AG08396 (cell line): ENCODE measurements at regions not wholly inside any gene's neighbourhood (a gene's known extent, or its start where the extent isn't known, plus 50 kb on each side); places are given as distances from the start of the nearest gene placed in this dataset.
"Not testable (repeated sequence)": the region's sequence is repeated elsewhere in the genome, so short reads cannot be mapped to it uniquely, and the experiment has no call there.

Source experiments
- DNase-seq: peaks from one replicate; pipeline ENCODE4 v3.0.0; 2012; ENCODE audit warnings: low spot score, mixed read lengths

GRCh38 chr6:169144356-169144755 is 109.3 kb downstream of the THBS2 start:
- DNase-seq: no peak

- no peak for DNase-seq
Observed at GRCh38 chr6:169142538-169142844, 111.2 kb downstream of the THBS2 start.

- DNase-seq: peak; percentile 66
Observed at GRCh38 chr6:169141671-169142537, 111.7 kb downstream of the THBS2 start.

GRCh38 chr6:169140986-169141495 is 112.6 kb downstream of the THBS2 start:
- no peak for DNase-seq

GRCh38 chr6:169139179-169139971 is 114.3 kb downstream of the THBS2 start:
- no peak for DNase-seq

- DNase-seq: no peak
Observed at GRCh38 chr6:169132352-169132940, 121.2 kb downstream of the THBS2 start.

- DNase-seq: no peak
Observed at GRCh38 chr6:169131390-169131789, 122.3 kb downstream of the THBS2 start.

- DNase-seq: no peak
Observed at GRCh38 chr6:169130113-169130512, 123.5 kb downstream of the THBS2 start.

- DNase-seq: no peak
Observed at GRCh38 chr6:169121013-169121412, 132.6 kb downstream of the THBS2 start.

GRCh38 chr6:169119669-169120068 is 134.0 kb downstream of the THBS2 start:
- DNase-seq: no peak

GRCh38 chr6:169118346-169118830 is 135.3 kb downstream of the THBS2 start:
- DNase-seq: no peak

- no peak for DNase-seq
Observed at GRCh38 chr6:169117663-169118062, 136.0 kb downstream of the THBS2 start.

- DNase-seq: no peak
Observed at GRCh38 chr6:169115632-169116031, 138.0 kb downstream of the THBS2 start.

- DNase-seq: not testable (repeated sequence)
Observed at GRCh38 chr6:169114632-169115031, 139.0 kb downstream of the THBS2 start.

GRCh38 chr6:169112483-169113320 is 140.9 kb downstream of the THBS2 start:
- DNase-seq: no peak

GRCh38 chr6:169111203-169111602 is 142.4 kb downstream of the THBS2 start:
- no peak for DNase-seq

GRCh38 chr6:169109411-169110220 is 144.0 kb downstream of the THBS2 start:
- DNase-seq: no peak

- DNase-seq: no peak
Observed at GRCh38 chr6:169108753-169109152, 144.9 kb downstream of the THBS2 start.

- DNase-seq: no peak
Observed at GRCh38 chr6:169106176-169106575, 147.5 kb downstream of the THBS2 start.

- DNase-seq: no peak
Observed at GRCh38 chr6:169101981-169102380, 151.7 kb downstream of the THBS2 start.
